ENCODE measurements at regions not wholly inside any gene's neighbourhood (a gene's known extent, or its start where the extent isn't known, plus 50 kb on each side); places are given as distances from the start of the nearest gene placed in this dataset.

- no peak overlapping the region for H3K27ac ChIP-seq (ENCODE audit: low read depth, low read length, severe bottlenecking)
- no peaks in the 10 kb centered on the region for H3K9me3 ChIP-seq (ENCODE audit: control insufficient read depth, low read length)
- H3K4me3 ChIP-seq (ENCODE audit: extremely low read depth, insufficient read depth, low read length, poor library complexity, severe bottlenecking), result no peak overlapping the region
- WGBS, 2 experiments (ENCODE audit: insufficient coverage in 2 of 2), result no CpG with 5 or more reads among the region's 3 CpGs
- H3K4me1 ChIP-seq (ENCODE audit: control insufficient read depth, insufficient read depth, low read length, poor library complexity, severe bottlenecking), result no peaks in the 10 kb centered on the region
- H3K36me3 ChIP-seq (ENCODE audit: control insufficient read depth, insufficient read depth, low read length), result no peaks in the 10 kb centered on the region
These were observed 301.9 kb upstream of the RASGEF1B start for GRCh38 chr4:81773557-81773956.

DNA sequence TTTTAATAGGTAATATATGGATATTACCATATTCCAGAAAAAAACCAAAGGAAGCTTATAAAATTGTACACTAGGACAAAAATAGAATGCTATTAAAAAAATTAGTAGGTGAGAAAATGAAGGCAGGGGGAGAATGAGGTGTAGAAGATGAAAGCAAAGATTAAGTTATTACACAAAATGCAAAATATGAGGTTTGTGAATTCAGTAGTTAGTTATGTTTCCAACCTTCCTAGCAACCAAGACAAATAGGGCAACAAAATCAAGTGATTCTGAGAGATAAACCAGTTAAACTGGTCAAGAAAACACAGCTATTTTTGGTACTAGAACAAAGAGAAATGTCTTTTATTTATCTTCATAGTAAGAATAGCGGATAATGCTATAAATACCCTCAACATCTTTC, 300.0 kb upstream of the RASGEF1B start:
- H3K27ac ChIP-seq (ENCODE audit: low read depth, low read length, severe bottlenecking), result no peak overlapping the region
- no peaks in the 10 kb centered on the region for H3K9me3 ChIP-seq (ENCODE audit: control insufficient read depth, low read length)
- no peak overlapping the region for H3K4me3 ChIP-seq (ENCODE audit: extremely low read depth, insufficient read depth, low read length, poor library complexity, severe bottlenecking)
- no peaks in the 10 kb centered on the region for H3K4me1 ChIP-seq (ENCODE audit: control insufficient read depth, insufficient read depth, low read length, poor library complexity, severe bottlenecking)
- H3K36me3 ChIP-seq (ENCODE audit: control insufficient read depth, insufficient read depth, low read length), result no peaks in the 10 kb centered on the region
- no CpG with 5 or more reads among the region's 1 CpG for WGBS, 2 experiments (ENCODE audit: insufficient coverage in 2 of 2)

DNA sequence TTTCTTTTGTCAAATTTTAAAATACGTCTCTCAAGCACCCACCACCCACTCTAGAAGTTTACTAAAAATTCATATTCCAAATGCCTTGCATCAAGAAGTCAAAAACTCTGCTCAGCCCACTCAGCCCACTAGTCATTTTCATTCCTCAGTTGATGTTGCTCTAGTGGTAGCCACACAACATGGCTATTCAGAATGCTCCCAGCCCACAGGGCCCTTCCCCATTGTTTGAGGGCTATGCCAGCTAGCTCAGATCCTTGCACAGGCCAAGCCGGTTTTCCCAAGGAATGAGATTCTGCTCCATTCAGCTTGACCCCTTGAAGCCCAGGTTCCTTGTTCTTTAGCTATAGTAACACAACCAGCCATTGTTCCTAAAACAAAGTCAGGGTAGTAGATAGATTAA, 297.5 kb upstream of the RASGEF1B start:
- Histone ChIP-seq H3K36me3 (ENCODE audit: control insufficient read depth, insufficient read depth, low read length) (no peaks in the 10 kb centered on the region), H3K9me3 (ENCODE audit: control insufficient read depth, low read length) (no peaks in the 10 kb centered on the region), H3K4me3 (ENCODE audit: extremely low read depth, insufficient read depth, low read length, poor library complexity, severe bottlenecking) (no peak overlapping the region), H3K4me1 (ENCODE audit: control insufficient read depth, insufficient read depth, low read length, poor library complexity, severe bottlenecking) (no peaks in the 10 kb centered on the region), H3K27ac (ENCODE audit: low read depth, low read length, severe bottlenecking) (no peak overlapping the region)
- WGBS, 2 experiments (ENCODE audit: insufficient coverage in 2 of 2), result 90% methylated on average over 1 of the region's 2 CpGs

GRCh38 chr4:81758574-81759264, 287.0 kb upstream of the RASGEF1B start:
- no peaks in the 10 kb centered on the region for H3K9me3 ChIP-seq (ENCODE audit: control insufficient read depth, low read length)
- 80% methylated on average over 1 of the region's 1 CpG; no CpG with 5 or more reads in 1 of the 2 experiments for WGBS, 2 experiments (ENCODE audit: insufficient coverage in 2 of 2)
- H3K4me3 ChIP-seq (ENCODE audit: extremely low read depth, insufficient read depth, low read length, poor library complexity, severe bottlenecking), result no peak overlapping the region
- H3K4me1 ChIP-seq (ENCODE audit: control insufficient read depth, insufficient read depth, low read length, poor library complexity, severe bottlenecking), result no peaks in the 10 kb centered on the region
- H3K36me3 ChIP-seq (ENCODE audit: control insufficient read depth, insufficient read depth, low read length), result no peaks in the 10 kb centered on the region
- H3K27ac ChIP-seq (ENCODE audit: low read depth, low read length, severe bottlenecking), result no peak overlapping the region

- no peak overlapping the region for H3K4me3 ChIP-seq (ENCODE audit: extremely low read depth, insufficient read depth, low read length, poor library complexity, severe bottlenecking)
- H3K27ac ChIP-seq (ENCODE audit: low read depth, low read length, severe bottlenecking), result no peak overlapping the region
- 78% methylated on average over 1 of the region's 2 CpGs; no CpG with 5 or more reads in 1 of the 2 experiments for WGBS, 2 experiments (ENCODE audit: insufficient coverage in 2 of 2)
- no peaks in the 10 kb centered on the region for H3K9me3 ChIP-seq (ENCODE audit: control insufficient read depth, low read length)
- H3K36me3 ChIP-seq (ENCODE audit: control insufficient read depth, insufficient read depth, low read length), result no peaks in the 10 kb centered on the region
- H3K4me1 ChIP-seq (ENCODE audit: control insufficient read depth, insufficient read depth, low read length, poor library complexity, severe bottlenecking), result no peaks in the 10 kb centered on the region
These were observed 286.0 kb upstream of the RASGEF1B start for GRCh38 chr4:81757691-81758090.

GRCh38 chr4:81756973-81757372, 285.3 kb upstream of the RASGEF1B start:
- Histone ChIP-seq H3K4me1 (ENCODE audit: control insufficient read depth, insufficient read depth, low read length, poor library complexity, severe bottlenecking) (no peaks in the 10 kb centered on the region), H3K9me3 (ENCODE audit: control insufficient read depth, low read length) (no peaks in the 10 kb centered on the region), H3K27ac (ENCODE audit: low read depth, low read length, severe bottlenecking) (no peak overlapping the region), H3K36me3 (ENCODE audit: control insufficient read depth, insufficient read depth, low read length) (no peaks in the 10 kb centered on the region), H3K4me3 (ENCODE audit: extremely low read depth, insufficient read depth, low read length, poor library complexity, severe bottlenecking) (no peak overlapping the region)
- 81 to 88% methylated on average over 1 to 2 of the region's 3 CpGs for WGBS, 2 experiments (ENCODE audit: insufficient coverage in 2 of 2)

DNA sequence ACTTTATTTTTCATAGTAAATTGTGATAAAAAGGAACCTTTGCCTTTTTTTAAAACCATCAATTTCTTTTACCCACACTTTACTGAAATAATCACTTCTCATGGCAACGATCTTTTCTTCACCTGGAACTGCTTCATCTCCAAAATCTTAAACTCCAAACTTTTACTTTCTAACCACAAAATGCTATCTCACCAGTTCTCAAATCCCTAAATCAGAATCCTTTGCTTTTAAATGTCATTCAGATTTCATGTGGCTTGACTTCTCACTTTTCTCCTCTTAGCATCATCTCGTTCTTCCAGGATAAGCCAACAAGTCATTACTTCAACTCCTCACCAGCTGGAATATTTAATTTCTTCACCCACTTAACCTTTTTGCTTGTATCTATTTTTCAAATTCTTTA, 284.3 kb upstream of the RASGEF1B start:
- H3K27ac ChIP-seq (ENCODE audit: low read depth, low read length, severe bottlenecking), result no peak overlapping the region
- H3K36me3 ChIP-seq (ENCODE audit: control insufficient read depth, insufficient read depth, low read length), result no peaks in the 10 kb centered on the region
- 91% methylated on average over 2 of the region's 2 CpGs for WGBS, 2 experiments (ENCODE audit: insufficient coverage in 2 of 2)
- H3K4me1 ChIP-seq (ENCODE audit: control insufficient read depth, insufficient read depth, low read length, poor library complexity, severe bottlenecking), result no peaks in the 10 kb centered on the region
- H3K4me3 ChIP-seq (ENCODE audit: extremely low read depth, insufficient read depth, low read length, poor library complexity, severe bottlenecking), result no peak overlapping the region
- H3K9me3 ChIP-seq (ENCODE audit: control insufficient read depth, low read length), result no peaks in the 10 kb centered on the region

DNA sequence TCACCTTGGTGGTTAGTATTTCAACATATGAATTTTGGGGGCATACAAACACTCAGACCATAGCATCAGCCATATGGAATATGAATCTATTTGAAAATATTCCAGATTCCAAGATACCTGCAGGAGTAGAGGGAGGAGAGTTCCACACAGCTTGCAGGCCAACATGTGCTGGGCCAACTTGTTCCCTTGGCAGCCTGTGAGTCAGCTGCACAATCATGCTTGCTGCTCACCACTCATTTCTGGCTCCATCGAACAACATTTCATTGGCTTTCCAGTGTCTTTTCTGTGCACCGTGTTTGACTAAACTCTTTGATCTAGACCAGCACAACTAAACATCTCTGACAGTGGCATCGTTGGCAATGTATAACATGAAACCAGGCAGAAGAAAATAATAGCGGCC, 282.5 kb upstream of the RASGEF1B start:
- H3K27ac ChIP-seq (ENCODE audit: low read depth, low read length, severe bottlenecking), result no peak overlapping the region
- no peak overlapping the region for H3K4me3 ChIP-seq (ENCODE audit: extremely low read depth, insufficient read depth, low read length, poor library complexity, severe bottlenecking)
- no peaks in the 10 kb centered on the region for H3K9me3 ChIP-seq (ENCODE audit: control insufficient read depth, low read length)
- no peaks in the 10 kb centered on the region for H3K36me3 ChIP-seq (ENCODE audit: control insufficient read depth, insufficient read depth, low read length)
- H3K4me1 ChIP-seq (ENCODE audit: control insufficient read depth, insufficient read depth, low read length, poor library complexity, severe bottlenecking), result no peaks in the 10 kb centered on the region
- WGBS, 2 experiments (ENCODE audit: insufficient coverage in 2 of 2), result 92 to 94% methylated on average over 4 of the region's 4 CpGs

- no peaks in the 10 kb centered on the region for H3K36me3 ChIP-seq (ENCODE audit: control insufficient read depth, insufficient read depth, low read length)
- no peaks in the 10 kb centered on the region for H3K9me3 ChIP-seq (ENCODE audit: control insufficient read depth, low read length)
- WGBS, 2 experiments (ENCODE audit: insufficient coverage in 2 of 2), result 90 to 100% methylated on average over 5 of the region's 6 CpGs
These were observed 280.0 kb upstream of the RASGEF1B start for GRCh38 chr4:81751531-81752289.

GRCh38 chr4:81747242-81747930, 275.7 kb upstream of the RASGEF1B start:
- Histone ChIP-seq H3K4me1 (ENCODE audit: control insufficient read depth, insufficient read depth, low read length, poor library complexity, severe bottlenecking) (no peaks in the 10 kb centered on the region), H3K4me3 (ENCODE audit: extremely low read depth, insufficient read depth, low read length, poor library complexity, severe bottlenecking) (no peak overlapping the region)
- 75 to 100% methylated on average over 1 of the region's 2 CpGs for WGBS, 2 experiments (ENCODE audit: insufficient coverage in 2 of 2)

More at GRCh38 chr4:81751531-81752289, 280.0 kb upstream of the RASGEF1B start:
- Histone ChIP-seq H3K27ac (ENCODE audit: low read depth, low read length, severe bottlenecking) (no peak overlapping the region), H3K4me3 (ENCODE audit: extremely low read depth, insufficient read depth, low read length, poor library complexity, severe bottlenecking) (no peak overlapping the region), H3K4me1 (ENCODE audit: control insufficient read depth, insufficient read depth, low read length, poor library complexity, severe bottlenecking) (no peaks in the 10 kb centered on the region)

More at GRCh38 chr4:81747242-81747930, 275.7 kb upstream of the RASGEF1B start:
- no peaks in the 10 kb centered on the region for H3K36me3 ChIP-seq (ENCODE audit: control insufficient read depth, insufficient read depth, low read length)
- no peaks in the 10 kb centered on the region for H3K9me3 ChIP-seq (ENCODE audit: control insufficient read depth, low read length)
- no peak overlapping the region for H3K27ac ChIP-seq (ENCODE audit: low read depth, low read length, severe bottlenecking)
